Stimulated activated naive B cell treated with anti-CD40 and anti-IgM and Interleukin-4, amounts not matched to agents 10 μg/mL and 1 μg/mL and 100 μg/mL, for 72 hours (primary cell): ENCODE measurements at regions not wholly inside any gene's neighbourhood (a gene's known extent, or its start where the extent isn't known, plus 50 kb on each side); places are given as distances from the start of the nearest gene placed in this dataset.

Experiments
- ATAC-seq, 2 donors: fragments of 150-1000 bp; cut with Tn5 transposase; replicated peaks; 2 replicates each; pipeline ENCODE4 v1.10.0; 2021; ENCODE audit warnings: moderate library complexity in 1 of 2
- DNase-seq: peaks from one replicate; pipeline ENCODE4 v3.0.0; 2021
- H3K27ac Mint-ChIP-seq: one replicate; pipeline ENCODE4 v1.8.0; 2022; ENCODE audit warnings: mild to moderate bottlenecking, mixed read lengths
- H3K27me3 Mint-ChIP-seq, 2 donors: one replicate each; pipeline ENCODE4 v1.8.0; 2022; ENCODE audit warnings: mixed read lengths in 2 of 2
- H3K36me3 Mint-ChIP-seq, 2 donors: one replicate each; pipeline ENCODE4 v1.8.0; 2022; ENCODE audit warnings: mixed read lengths in 2 of 2, mild to moderate bottlenecking in 1 of 2
- H3K4me1 Mint-ChIP-seq, 2 donors: one replicate each; pipeline ENCODE4 v1.8.0; 2022; ENCODE audit warnings: mixed read lengths in 2 of 2, mild to moderate bottlenecking in 1 of 2
- H3K4me3 Mint-ChIP-seq, 2 donors: one replicate each; pipeline ENCODE4 v1.8.0; 2022; ENCODE audit warnings: mild to moderate bottlenecking in 2 of 2, mixed read lengths in 2 of 2, moderate library complexity in 1 of 2
- H3K9me3 Mint-ChIP-seq, 2 donors: one replicate each; pipeline ENCODE4 v1.8.0; 2022; ENCODE audit warnings: mixed read lengths in 2 of 2, mild to moderate bottlenecking in 1 of 2

DNA sequence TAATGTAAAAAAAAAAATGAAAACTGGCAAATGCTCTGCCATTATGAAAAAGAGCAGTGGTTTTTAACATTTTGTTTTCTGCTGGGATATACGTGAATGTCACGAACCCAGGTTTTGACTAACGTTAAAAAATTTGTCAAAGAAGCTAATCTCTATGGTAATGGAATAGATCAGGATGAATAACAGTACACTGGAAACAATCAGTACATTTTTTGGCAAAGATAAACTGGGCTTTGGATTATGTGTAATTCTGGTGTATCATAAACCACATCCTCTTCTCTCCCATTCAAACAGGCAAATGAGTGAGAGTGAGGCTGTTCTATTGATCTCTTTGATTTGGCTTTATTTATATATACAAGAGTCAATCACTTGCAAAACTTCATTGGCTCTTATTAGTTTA is 207.0 kb upstream of the IRX3 start:
- no peak overlapping the region for H3K4me3 Mint-ChIP-seq
- H3K27me3 Mint-ChIP-seq, result peaks cover 0 to 6% of the 10 kb centered on the region in 2 donors
- ATAC-seq, result no peak
- peaks cover 9 to 14% of the 10 kb centered on the region in 2 donors for H3K9me3 Mint-ChIP-seq
- no peak for DNase-seq
- no peak overlapping the region for H3K27ac Mint-ChIP-seq
- H3K4me1 Mint-ChIP-seq, result no peaks in the 10 kb centered on the region
- H3K36me3 Mint-ChIP-seq, result no peaks in the 10 kb centered on the region

DNA sequence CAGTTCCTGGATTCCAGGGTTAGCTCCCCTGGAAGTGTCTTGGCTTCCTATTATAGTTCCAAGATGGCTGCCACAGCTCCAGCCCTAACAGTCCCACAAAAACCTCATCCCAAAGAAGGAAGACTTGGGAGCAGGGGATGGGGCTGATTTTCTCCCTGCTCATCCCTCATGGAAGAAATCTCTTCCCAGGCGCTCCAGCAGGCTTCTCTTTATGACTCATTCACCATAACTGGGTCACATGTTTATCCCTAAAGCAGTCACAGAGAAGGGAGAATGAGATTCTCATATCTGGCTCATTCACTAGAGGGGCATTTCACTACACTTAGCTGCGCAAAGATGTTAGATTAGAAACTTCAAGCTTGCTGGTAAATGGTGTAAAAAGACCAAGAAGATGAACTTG is 206.5 kb upstream of the IRX3 start:
- peaks cover 7 to 10% of the 10 kb centered on the region in 2 donors for H3K9me3 Mint-ChIP-seq
- DNase-seq, result no peak
- no peaks in the 10 kb centered on the region for H3K36me3 Mint-ChIP-seq
- H3K4me1 Mint-ChIP-seq, result no peaks in the 10 kb centered on the region
- ATAC-seq, result no peak
- no peak overlapping the region for H3K4me3 Mint-ChIP-seq
- H3K27ac Mint-ChIP-seq, result no peak overlapping the region
- H3K27me3 Mint-ChIP-seq, result peaks cover 0 to 6% of the 10 kb centered on the region in 2 donors

DNA sequence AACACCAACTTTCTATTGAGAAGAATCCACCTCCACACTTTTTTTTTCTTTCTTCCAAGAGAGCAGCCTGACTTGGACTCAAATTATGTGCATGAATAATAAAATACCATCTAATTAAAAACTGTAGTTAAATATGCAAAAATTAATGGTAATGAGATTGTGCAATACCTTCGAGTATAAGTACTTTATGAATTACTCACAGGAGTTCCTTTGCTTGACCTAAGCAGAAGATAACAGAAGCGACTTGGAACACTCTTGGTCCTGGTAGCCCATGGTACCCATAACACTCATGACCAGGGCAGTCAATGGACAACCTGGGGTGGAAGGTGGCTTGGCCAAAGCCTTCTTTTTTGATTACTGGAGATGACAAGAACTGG is 203.5 kb upstream of the IRX3 start:
- H3K4me1 Mint-ChIP-seq, result no peaks in the 10 kb centered on the region
- H3K27me3 Mint-ChIP-seq, result no peaks in the 10 kb centered on the region
- no peaks in the 10 kb centered on the region for H3K36me3 Mint-ChIP-seq
- DNase-seq (no peak), ATAC-seq (no peak)
- H3K27ac Mint-ChIP-seq, result no peak overlapping the region
- H3K4me3 Mint-ChIP-seq, result no peak overlapping the region
- H3K9me3 Mint-ChIP-seq, result no peaks in the 10 kb centered on the region

DNA sequence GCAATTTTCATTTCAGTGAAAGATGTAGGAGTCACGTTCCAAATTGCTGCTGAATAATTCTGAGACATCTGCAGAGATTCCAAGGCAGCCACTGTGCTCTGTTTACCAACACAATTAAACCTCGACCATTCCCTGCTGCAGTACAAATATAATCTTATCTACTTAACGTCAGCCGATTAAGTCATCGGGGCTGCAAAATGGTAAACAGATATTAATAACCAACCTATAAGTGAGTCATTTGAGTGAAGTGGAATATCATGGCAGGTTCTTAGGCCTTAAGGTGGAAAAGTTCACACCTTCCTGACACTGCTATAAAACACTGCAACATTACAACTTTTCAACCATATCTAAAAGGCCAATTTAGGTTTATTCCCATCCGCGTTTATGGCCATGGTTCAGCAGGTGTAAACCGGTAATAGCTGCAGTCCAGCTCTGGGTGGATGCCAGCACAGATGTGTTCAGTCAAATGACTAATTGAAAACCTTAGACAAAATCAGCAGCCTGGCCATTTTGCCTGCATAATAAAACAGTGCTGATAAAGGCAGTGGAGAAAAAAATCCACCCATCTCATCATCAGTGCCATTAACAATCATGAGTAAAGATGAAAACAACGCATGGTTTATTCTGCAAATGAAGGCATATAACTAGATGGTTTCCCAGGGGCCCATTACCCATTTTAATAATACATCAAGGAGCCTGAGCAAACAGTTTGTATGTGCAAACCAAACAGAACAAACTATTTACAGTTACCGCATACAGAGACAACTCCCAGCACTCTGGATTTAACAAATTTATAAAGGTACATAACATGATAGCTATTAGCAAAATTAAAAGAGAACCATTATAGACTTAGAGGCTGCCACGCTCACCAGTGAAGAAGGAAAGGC is 202.9 kb upstream of the IRX3 start:
- Mint-ChIP-seq H3K27me3 (no peaks in the 10 kb centered on the region), H3K27ac (no peak overlapping the region), H3K4me3 (no peak overlapping the region), H3K9me3 (no peaks in the 10 kb centered on the region), H3K4me1 (no peaks in the 10 kb centered on the region), H3K36me3 (no peaks in the 10 kb centered on the region)
- ATAC-seq, result no peak
- DNase-seq, result no peak

DNA sequence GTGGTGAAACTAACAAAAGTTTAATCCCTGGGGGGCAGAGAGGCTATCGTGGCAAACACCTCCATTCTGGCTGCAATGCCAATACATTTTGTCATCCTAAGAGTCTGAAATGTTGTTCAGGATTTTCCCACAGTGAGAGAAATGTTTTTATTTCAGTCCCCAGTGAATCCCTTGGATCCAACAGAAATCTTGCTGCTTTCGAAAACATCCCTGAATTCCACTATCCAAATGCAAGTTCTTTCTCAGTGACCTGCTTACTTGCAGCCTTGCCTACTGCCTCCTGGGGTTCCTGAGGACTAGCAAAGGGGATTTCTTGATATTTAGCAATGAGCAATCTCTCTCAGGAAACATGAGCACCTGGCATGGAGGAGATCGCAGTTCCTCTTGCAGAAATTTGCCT is 202.1 kb upstream of the IRX3 start:
- DNase-seq, result no peak
- H3K36me3 Mint-ChIP-seq, result no peaks in the 10 kb centered on the region
- H3K27me3 Mint-ChIP-seq, result no peaks in the 10 kb centered on the region
- H3K27ac Mint-ChIP-seq, result no peak overlapping the region
- H3K4me3 Mint-ChIP-seq, result no peak overlapping the region
- no peaks in the 10 kb centered on the region for H3K9me3 Mint-ChIP-seq
- no peak for ATAC-seq
- H3K4me1 Mint-ChIP-seq, result no peaks in the 10 kb centered on the region

DNA sequence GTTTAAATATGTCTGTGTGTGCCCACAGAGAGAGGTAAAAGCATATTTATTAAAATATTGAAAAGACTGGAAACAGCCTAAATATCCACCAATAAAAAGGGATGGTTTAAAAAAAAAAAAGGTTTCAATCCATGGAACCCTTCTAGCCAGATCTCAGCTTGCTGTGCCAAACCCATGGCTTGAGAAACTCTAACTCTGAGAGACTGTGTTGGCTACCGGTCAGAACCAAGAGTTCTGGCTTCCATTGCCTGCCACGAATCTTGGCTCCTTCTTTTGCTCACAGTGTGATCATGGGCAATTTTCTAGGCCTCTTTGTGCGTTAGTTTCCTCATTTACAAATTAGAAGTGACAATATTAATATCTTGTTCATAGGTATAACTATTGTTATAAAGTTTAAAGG is 201.3 kb upstream of the IRX3 start:
- ATAC-seq, result no peak
- H3K27ac Mint-ChIP-seq, result no peak overlapping the region
- H3K9me3 Mint-ChIP-seq, result no peaks in the 10 kb centered on the region
- no peak overlapping the region for H3K4me3 Mint-ChIP-seq
- no peak for DNase-seq
- H3K36me3 Mint-ChIP-seq, result no peaks in the 10 kb centered on the region
- no peaks in the 10 kb centered on the region for H3K27me3 Mint-ChIP-seq
- no peaks in the 10 kb centered on the region for H3K4me1 Mint-ChIP-seq

DNA sequence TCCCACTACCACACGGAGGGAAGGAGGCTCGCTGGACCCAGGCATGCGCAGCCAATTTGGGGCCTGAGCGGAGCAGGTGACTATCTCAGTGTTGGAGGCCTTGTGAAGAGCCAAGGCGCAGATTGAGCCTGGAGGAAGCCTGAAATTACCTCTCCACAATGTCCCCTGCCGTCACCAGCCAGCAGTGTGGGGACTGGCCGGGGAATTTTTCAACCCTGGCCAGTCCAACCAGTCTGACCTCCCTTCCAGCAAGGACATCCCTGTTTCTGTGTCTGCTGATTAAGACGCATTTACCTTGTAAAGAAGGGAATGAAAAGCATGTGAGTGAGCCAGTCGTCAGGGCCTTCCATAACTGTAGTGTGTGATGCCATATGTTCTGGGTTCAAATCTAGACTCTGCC is 198.1 kb upstream of the IRX3 start:
- H3K36me3 Mint-ChIP-seq, result no peaks in the 10 kb centered on the region
- H3K27me3 Mint-ChIP-seq, result no peaks in the 10 kb centered on the region
- no peaks in the 10 kb centered on the region for H3K4me1 Mint-ChIP-seq

DNA sequence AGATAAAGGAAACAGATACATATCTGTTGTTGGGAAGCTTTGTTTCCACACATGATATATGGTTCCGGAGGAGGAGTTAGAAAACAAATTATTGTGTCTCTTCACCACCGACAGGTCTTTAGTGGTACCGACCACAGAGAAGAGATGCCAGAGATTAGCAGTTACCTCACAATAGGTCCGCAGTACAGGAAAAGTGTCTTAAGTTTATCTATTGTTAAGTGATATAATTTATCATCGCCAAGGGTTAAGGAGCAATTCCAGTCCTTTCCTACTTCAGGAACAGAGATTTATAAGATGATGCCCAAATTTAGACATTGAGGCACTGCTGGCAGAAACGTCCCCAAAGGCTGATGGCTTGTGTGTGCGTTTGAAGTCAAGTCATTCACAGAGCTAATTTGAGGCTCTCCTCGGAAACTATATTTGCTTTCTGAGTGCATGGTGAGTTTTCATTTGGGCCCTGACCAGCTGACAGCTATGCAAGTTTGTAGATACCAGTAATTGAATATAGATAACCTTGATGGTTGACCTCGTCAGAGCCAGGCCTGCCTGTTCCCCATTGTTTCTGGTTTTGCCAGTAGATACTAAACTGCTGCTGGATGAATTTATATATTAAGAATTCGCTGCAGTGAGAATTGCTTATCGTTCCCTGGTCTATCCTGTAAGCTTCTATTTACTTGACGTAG is 196.4 kb upstream of the IRX3 start:
- H3K4me1 Mint-ChIP-seq, result no peaks in the 10 kb centered on the region
- no peak for DNase-seq
- H3K27me3 Mint-ChIP-seq, result no peaks in the 10 kb centered on the region
- H3K9me3 Mint-ChIP-seq, result peaks cover 3 to 8% of the 10 kb centered on the region in 2 donors
- no peaks in the 10 kb centered on the region for H3K36me3 Mint-ChIP-seq
- H3K27ac Mint-ChIP-seq, result no peak overlapping the region
- no peak for ATAC-seq
- H3K4me3 Mint-ChIP-seq, result no peak overlapping the region

More for the DNA sequence above, 198.1 kb upstream of the IRX3 start:
- no peak for DNase-seq
- Mint-ChIP-seq H3K9me3 (peaks cover 0 to 5% of the 10 kb centered on the region in 2 donors), H3K27ac (no peak overlapping the region), H3K4me3 (no peak overlapping the region)
- ATAC-seq, result no peak

DNA sequence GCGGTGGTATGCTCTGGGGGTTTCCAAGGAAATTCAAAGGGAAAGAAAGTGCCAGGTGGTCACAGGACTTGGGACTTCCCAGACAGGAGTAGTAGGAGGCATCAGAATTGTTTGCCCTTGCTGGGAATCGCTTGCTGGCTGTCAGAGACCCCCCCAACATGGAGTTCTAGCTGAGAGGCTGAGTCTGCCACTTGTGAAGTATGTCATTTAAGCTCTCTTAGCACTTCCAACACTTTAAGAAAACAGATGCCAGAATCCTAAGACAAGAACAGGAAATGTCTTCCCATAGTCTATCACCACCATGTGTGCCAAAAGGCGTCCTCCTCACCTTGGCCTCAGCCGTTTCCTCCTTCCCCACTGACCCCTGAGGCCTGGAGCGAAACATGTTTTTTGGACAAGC is 193.8 kb upstream of the IRX3 start:
- H3K27me3 Mint-ChIP-seq, result no peaks in the 10 kb centered on the region

DNA sequence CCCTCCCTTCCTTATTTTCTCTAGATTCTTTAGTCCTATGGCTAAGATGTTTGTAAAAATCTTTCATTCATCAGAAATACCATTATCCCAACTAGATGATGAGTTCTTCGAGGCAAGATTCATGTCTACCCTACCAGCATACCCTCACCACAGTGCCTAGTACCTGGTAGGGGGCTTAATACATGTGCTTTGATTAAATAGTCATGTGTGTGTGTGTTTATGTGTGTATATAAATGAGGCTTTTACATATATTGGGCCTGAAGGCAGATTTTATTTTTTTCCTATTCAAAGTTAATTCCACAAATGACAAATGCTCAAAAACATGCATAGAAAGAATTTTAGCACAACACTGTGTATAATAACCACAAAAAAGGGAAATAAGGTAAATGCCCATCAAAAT is 193.0 kb upstream of the IRX3 start:
- ATAC-seq, result no peak
- peaks cover 0 to 5% of the 10 kb centered on the region in 2 donors for H3K27me3 Mint-ChIP-seq
- no peak overlapping the region for H3K4me3 Mint-ChIP-seq

More for the DNA sequence above, 193.8 kb upstream of the IRX3 start:
- ATAC-seq, result no peak
- Mint-ChIP-seq H3K4me1 (no peaks in the 10 kb centered on the region), H3K4me3 (no peak overlapping the region), H3K27ac (no peak overlapping the region), H3K36me3 (no peaks in the 10 kb centered on the region), H3K9me3 (peaks cover 8 to 11% of the 10 kb centered on the region in 2 donors)
- no peak for DNase-seq

DNA sequence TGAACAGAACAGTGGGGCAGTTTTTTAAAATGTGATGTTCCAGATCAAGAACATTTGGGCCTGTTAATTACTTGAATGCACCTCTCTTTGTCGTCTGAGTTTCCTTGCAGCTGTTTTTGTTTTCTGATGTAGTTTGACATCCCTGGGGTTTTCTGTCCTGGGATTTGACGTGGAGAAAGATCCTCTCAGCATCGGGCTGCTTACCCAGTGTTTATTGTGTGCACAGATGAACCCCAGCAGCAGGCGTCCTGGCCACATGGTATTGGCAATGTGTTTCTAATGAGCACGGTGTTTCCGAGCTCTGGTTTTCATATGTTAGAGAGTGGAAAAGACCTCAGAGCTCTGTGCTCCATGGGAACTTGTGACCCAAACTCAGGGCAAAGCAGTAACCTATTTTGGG is 191.1 kb upstream of the IRX3 start:
- Mint-ChIP-seq H3K27ac (no peak overlapping the region), H3K4me1 (no peaks in the 10 kb centered on the region), H3K36me3 (no peaks in the 10 kb centered on the region), H3K27me3 (peaks cover 0 to 10% of the 10 kb centered on the region in 2 donors), H3K4me3 (no peak overlapping the region), H3K9me3 (peaks cover 8 to 11% of the 10 kb centered on the region in 2 donors)
- DNase-seq, result no peak
- ATAC-seq, result no peak

More for the DNA sequence above, 193.0 kb upstream of the IRX3 start:
- H3K4me1 Mint-ChIP-seq, result no peaks in the 10 kb centered on the region
- DNase-seq, result no peak
- H3K9me3 Mint-ChIP-seq, result peaks cover 8 to 11% of the 10 kb centered on the region in 2 donors
- no peaks in the 10 kb centered on the region for H3K36me3 Mint-ChIP-seq
- no peak overlapping the region for H3K27ac Mint-ChIP-seq

DNA sequence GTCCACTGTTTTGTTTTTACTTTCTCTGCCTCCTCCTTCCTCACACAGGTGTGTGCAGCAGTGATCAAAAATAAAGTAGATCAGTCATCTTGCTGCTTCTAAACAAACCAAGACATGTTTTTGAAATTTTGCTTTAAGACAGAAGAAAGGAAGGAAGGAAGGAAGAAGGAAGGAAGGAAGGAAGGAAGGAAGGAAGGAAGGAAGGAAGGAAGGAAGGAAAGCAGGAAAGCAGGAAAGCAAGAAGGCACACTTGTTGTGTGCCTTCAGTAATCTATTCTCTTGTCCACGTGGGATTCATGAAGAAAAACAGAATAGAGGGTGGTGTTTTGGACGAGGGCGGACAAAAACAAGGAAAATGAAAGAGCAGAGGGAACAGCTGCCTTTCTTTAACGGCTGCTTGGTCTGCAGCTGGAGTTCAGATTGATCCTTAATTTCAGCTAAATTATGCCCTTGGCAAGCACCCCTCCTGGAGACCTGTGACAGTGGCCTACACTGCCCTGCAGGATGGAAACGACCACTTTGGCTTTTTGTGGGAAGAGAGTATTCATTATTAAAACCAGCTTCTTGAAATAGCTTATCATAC is 188.5 kb upstream of the IRX3 start:
- ATAC-seq (no peak), DNase-seq (no peak)
- Mint-ChIP-seq H3K4me1 (no peaks in the 10 kb centered on the region), H3K27ac (no peak overlapping the region), H3K27me3 (peaks cover 0 to 10% of the 10 kb centered on the region in 2 donors), H3K36me3 (no peaks in the 10 kb centered on the region), H3K4me3 (no peak overlapping the region), H3K9me3 (peaks cover 8 to 11% of the 10 kb centered on the region in 2 donors)

DNA sequence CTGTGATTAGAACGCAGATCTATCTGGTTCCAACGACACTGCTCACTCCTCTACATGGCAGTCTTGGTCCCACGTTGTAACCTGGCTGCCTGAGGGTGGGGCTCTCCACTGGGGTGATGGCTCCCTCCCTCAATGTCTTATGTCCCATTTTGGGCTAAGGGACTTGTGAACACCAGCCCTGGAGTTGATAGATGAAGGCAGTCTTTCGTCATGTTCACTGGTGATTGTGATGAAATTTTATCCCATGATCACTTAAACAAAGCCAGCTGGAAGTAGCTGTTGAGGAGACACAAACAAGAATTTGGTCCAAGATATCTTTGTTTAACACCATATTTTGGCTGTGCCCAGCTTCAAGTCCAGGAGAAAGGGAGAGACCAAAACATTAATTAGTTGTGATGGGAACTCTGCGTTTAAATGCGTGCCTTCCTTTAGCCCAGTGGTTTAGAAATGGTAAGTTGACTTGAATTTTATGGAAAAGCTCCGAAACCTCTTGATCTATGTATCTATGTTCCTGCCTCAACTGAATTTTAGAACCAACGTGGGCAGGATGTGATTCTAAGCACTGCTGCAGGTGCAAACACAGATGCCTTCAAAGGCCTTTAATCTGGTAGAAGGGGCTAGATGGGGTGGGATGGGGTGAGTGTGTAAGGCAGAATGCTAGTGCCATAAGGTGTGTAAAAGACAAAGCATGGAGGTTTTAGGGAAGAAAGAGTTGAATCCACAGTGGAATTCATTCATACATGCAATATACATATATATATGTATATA is 186.8 kb upstream of the IRX3 start:
- no peak for ATAC-seq
- no peak overlapping the region for H3K27ac Mint-ChIP-seq

DNA sequence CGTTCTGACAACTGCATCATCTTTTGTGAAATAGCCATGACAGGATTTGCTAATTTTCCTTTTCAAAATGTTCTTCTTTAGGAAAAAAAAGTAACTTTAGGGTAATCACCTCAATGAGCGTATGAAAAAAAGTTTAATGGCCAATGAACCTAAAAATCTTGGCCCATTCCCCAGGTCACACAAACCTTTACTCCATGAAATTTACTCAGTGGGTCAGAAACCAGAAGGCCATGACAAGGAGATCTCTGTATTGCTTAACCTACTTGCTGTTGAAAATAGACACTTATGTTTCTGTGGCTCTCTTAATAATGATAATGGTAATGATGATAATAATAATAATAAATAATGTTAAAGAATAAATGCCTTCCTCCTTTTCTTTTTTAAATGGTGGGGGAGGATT is 180.8 kb upstream of the IRX3 start:
- no peaks in the 10 kb centered on the region for H3K27me3 Mint-ChIP-seq
- DNase-seq (no peak), ATAC-seq (no peak)
- H3K9me3 Mint-ChIP-seq, result peaks cover 13 to 17% of the 10 kb centered on the region in 2 donors
- no peak overlapping the region for H3K4me3 Mint-ChIP-seq
- H3K4me1 Mint-ChIP-seq, result no peaks in the 10 kb centered on the region
- no peak overlapping the region for H3K27ac Mint-ChIP-seq
- H3K36me3 Mint-ChIP-seq, result no peaks in the 10 kb centered on the region

More for the DNA sequence above, 186.8 kb upstream of the IRX3 start:
- Mint-ChIP-seq H3K9me3 (peaks cover 5 to 8% of the 10 kb centered on the region in 2 donors), H3K4me1 (no peaks in the 10 kb centered on the region), H3K27me3 (peaks cover 0 to 10% of the 10 kb centered on the region in 2 donors), H3K36me3 (no peaks in the 10 kb centered on the region), H3K4me3 (no peak overlapping the region)
- DNase-seq, result no peak
